ENCODE measurements at regions not wholly inside any gene's neighbourhood (a gene's known extent, or its start where the extent isn't known, plus 50 kb on each side); places are given as distances from the start of the nearest gene placed in this dataset.

GRCh38 chr5:4921929-4922328, 218.2 kb upstream of the ADAMTS16 start:
- TF ChIP-seq CTCF (IDR thresholded peaks at IDR 0.05) (no peak), POLR2A (IDR thresholded peaks at IDR 0.05; ENCODE audit: low read depth) (no peak), POLR2AphosphoS5 (IDR thresholded peaks at IDR 0.05) (no peak)
